Stimulated activated CD4-positive, alpha-beta T cell treated with anti-CD3 and anti-CD28 coated beads, Interleukin-1b, Interleukin-23, amount 100 ng/mL, for 1 hour (primary cell): ENCODE measurements at regions not wholly inside any gene's neighbourhood (a gene's known extent, or its start where the extent isn't known, plus 50 kb on each side); places are given as distances from the start of the nearest gene placed in this dataset.
"Not testable (repeated sequence)": the region's sequence is repeated elsewhere in the genome, so short reads cannot be mapped to it uniquely, and the experiment has no call there.

Experiments
- DNase-seq, 2 donors: peaks; one replicate each; pipeline ENCODE4 v3.0.0-alpha.2; 2020; ENCODE audit warnings: low read depth in 2 of 2

GRCh38 chr9:81430727-81431126 is 258.6 kb downstream of the TLE1 start:
- no peak for DNase-seq

GRCh38 chr9:81427870-81428269 is 261.5 kb downstream of the TLE1 start:
- DNase-seq: no peak

- DNase-seq: no peak
These were observed 264.9 kb downstream of the TLE1 start for GRCh38 chr9:81424431-81424830.

- DNase-seq: no peak
These were observed 265.6 kb downstream of the TLE1 start for GRCh38 chr9:81423589-81424326.

- not testable (repeated sequence) for DNase-seq
These were observed 268.3 kb downstream of the TLE1 start for GRCh38 chr9:81421090-81421489.

GRCh38 chr9:81420024-81420423 is 269.3 kb downstream of the TLE1 start:
- DNase-seq: no peak

- no peak for DNase-seq
These were observed 271.4 kb downstream of the TLE1 start for GRCh38 chr9:81417941-81418340.

GRCh38 chr9:81417299-81417675 is 272.1 kb downstream of the TLE1 start:
- no peak for DNase-seq

GRCh38 chr9:81416476-81417298 is 272.7 kb downstream of the TLE1 start:
- DNase-seq: no peak

GRCh38 chr9:81414836-81415235 is 274.5 kb downstream of the TLE1 start:
- no peak for DNase-seq

- no peak for DNase-seq
These were observed 277.4 kb downstream of the TLE1 start for GRCh38 chr9:81411961-81412360.

- DNase-seq: no peak
These were observed 279.1 kb downstream of the TLE1 start for GRCh38 chr9:81410201-81410600.

GRCh38 chr9:81408951-81409350 is 280.4 kb downstream of the TLE1 start:
- no peak for DNase-seq

GRCh38 chr9:81404931-81405598 is 284.3 kb downstream of the TLE1 start:
- no peak for DNase-seq

- DNase-seq: no peak
These were observed 291.6 kb downstream of the TLE1 start for GRCh38 chr9:81397481-81398381.

- no peak for DNase-seq
These were observed 292.8 kb downstream of the TLE1 start for GRCh38 chr9:81396528-81396927.

- DNase-seq: no peak
These were observed 293.7 kb downstream of the TLE1 start for GRCh38 chr9:81395676-81396054.

GRCh38 chr9:81394881-81395675 is 294.3 kb downstream of the TLE1 start:
- DNase-seq: no peak

- no peak for DNase-seq
These were observed 295.1 kb downstream of the TLE1 start for GRCh38 chr9:81393985-81394811.

GRCh38 chr9:81391457-81391825 is 297.9 kb downstream of the TLE1 start:
- DNase-seq: no peak
